ENCODE measurements at regions not wholly inside any gene's neighbourhood (a gene's known extent, or its start where the extent isn't known, plus 50 kb on each side); places are given as distances from the start of the nearest gene placed in this dataset.

DNA sequence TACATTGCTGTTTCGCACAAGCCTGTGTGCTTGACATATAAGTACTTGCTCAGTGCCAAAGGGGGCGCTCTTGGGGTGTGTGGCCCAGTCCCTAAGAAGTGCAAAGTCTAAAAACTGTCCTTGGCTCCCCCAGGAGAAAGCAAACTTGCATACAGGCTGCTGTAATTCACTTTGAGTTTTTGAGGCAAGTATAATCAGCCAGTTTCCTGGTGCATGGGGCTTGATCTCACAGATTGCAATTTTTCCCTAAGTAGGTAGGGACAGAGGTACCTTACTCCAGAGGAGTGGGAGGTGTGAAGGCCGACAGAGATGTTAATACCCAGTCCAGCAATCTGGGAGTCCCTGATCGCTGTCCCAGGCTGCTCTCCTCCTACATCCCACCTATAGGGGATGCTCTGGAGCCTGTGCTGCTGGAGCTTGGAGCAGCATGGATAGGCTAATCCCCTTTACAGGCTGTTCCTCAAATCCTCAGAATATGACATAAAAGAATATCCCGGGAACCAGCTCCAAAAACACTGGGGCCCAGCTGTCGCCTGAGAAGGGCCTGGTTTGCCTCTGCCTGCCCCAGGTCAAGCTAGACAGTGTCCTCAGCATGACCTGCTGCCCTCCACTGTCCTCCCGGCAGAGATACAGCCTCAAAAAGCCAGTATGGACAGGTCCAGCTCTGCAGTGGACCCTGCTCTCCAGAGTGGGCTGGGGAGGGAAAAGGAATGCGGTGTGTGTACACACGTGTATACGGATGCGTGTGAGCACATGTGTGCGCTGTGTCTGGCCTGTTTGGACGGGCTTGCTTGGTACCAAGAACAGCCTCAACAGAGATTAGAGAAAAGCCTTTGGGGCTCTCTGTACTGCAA, 136.5 kb upstream of the HAAO start:
- DNase-seq: no peak

- DNase-seq: no peak
Measured at GRCh38 chr2:42928161-42928691, 135.8 kb upstream of the HAAO start.

DNA sequence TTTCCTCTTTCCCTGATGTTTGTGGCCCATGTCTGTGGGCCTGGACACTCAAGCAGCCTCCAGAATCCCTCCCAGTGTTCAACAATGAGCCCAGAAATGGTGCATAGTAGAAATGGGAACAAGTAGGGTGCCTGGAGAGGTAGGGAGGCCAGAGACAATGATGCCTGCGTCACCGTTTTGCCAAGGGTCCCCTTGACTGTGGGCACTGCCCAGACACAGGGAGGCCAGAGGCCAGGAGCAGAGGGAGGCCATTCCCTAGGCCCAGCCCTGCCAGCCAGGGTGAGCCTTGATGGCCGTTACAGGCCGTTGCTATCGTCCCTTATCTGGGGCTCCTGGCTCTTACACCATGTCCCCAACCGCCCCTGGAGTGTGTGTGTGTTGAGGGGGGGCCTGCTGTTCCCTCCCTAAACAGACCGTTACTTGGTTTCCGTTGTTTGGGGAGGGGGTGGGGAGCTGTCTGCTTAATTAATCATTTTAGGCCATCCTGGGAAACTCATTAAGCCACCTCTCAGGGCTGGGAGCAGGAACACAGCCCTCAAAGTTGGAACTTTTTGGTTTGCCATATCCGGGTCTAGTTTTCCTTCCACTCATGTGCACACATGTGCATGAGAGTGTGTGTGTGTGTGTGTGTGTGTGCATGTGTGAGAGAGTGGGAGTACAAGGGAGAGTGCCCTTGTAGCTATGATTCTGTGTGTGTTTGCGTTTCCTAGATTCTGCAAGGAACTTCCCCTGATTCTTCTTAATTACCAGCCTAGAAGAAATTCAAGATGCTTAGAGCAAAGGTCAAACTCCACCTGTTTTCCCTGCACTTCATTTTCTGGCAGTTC, 135.2 kb upstream of the HAAO start:
- DNase-seq: no peak

GRCh38 chr2:42926434-42927333, 134.3 kb upstream of the HAAO start:
- DNase-seq: no peak

- DNase-seq: no peak
Measured at GRCh38 chr2:42925742-42926433, 133.5 kb upstream of the HAAO start.

DNA sequence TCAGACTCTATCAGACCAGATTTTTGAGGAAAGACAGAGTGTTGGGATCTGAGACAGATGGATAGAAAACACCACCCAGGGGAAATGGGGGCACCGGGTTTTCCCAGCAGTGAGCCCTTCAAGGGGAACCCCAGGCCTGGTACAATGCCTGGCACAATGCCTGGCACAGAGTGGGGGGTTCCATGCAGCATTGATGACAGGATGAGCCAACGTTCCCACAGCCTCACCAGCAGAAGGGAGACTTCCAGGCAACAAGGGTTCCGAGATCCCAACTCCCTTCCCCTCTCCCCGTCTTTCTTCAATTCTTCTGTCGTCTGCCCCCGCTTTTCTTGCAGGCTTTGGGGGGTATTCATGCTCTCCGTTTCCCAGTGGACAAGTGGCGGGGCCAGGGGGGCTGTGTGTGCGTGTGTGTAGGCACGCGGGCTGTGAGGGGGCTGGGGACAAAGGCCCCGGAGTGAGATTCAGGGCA, 132.1 kb upstream of the HAAO start:
- no peak for DNase-seq

DNA sequence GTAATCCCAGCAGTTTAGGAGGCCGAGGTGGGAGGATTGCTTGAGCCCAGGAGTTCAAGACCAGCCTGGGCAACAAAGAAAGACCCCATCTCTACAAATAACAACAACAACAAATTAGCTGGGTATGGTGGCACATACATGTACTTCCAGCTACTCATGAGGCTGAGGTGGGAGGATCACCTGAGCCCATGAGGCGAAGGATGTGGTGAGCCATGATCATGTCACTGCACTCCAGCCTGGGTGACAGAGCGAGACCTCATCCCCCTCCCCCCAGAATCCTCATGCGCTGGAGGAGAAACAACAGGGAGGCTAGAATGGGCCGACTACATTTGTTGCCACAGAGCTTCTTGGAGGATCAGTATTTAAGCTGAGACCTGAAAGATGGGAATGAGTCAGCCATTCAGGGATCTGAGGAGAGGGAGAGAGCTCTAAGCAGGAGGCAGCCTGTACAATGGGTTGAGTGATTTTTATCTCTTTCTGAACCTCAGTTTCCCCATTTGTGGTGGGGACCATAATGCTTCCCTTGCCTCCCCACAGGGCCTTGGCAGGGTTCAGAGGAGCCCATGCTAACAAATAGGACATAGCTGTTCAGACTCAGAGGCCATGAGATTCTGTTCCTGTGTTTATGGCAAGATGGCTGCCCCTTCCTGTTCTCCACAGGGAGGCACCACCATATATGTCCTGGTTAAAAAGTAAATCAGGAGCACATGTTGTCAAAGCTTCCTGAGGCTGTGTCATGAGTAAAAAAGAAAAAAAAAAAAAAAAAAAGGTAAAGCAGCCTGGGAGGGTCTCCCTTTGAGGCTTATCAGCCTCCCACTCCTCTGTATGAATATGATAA, 131.4 kb upstream of the HAAO start:
- DNase-seq: no peak

- no peak for DNase-seq
Measured at GRCh38 chr2:42922790-42923579, 130.6 kb upstream of the HAAO start.

- DNase-seq: no peak
Measured at GRCh38 chr2:42922293-42922692, 129.9 kb upstream of the HAAO start.

DNA sequence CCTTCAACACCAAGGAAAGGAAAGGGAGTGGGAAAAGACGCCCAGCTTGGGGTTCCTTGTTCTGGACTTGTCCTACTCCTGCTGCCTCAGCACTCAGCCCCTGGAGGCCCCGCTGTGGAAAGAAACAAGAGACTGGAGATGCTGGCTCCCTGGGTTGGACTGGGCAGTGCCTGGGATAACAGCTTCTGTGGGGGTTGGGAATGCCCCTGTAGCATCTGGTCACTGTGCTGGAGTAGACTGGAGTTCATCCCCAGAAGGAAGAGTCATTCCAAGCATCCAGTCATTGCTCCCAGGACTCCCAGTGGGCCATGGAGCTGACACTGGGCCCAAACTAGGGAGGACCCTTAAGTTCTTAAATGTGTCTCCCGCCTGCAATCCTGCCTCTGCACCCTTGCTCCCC, 129.3 kb upstream of the HAAO start:
- DNase-seq: no peak

GRCh38 chr2:42921147-42921520, 128.8 kb upstream of the HAAO start:
- DNase-seq: no peak

DNA sequence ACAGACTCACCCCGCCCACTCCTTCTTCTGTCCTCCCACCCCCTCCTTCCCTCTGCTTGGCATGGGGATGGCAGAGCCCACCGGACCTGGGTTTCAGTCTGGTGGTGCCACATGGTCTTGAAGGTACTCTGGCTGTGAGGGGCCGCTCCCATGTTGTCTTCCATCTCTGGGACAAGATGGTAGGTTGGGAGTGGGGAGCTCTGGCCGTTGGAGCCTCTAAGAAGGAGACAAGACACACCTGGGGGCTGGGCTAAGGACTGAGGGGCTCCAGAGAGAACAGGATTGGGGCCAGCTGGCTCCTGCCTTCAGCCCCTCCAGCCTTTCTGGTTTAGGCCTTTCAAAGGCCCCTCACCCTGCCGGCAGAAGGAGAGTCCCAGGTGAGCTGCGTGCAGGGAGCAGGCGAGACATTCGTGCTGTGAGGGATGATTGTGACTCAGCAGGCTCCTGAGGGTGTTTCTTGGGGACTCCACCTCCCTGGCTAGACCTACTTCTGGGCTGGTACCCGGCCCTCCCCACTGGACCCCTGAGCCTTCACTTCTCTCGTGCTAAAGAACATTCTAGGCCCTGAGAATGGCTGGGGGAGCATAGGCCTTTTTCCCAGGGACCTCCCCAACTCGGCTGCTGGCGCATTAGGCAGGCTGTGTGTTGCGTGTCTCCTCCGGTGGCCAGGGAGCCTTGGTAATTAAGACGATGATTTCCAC, 128.2 kb upstream of the HAAO start:
- no peak for DNase-seq

- no peak for DNase-seq
Measured at GRCh38 chr2:42918671-42919318, 126.4 kb upstream of the HAAO start.

- DNase-seq: no peak
Measured at GRCh38 chr2:42918041-42918440, 125.7 kb upstream of the HAAO start.

DNA sequence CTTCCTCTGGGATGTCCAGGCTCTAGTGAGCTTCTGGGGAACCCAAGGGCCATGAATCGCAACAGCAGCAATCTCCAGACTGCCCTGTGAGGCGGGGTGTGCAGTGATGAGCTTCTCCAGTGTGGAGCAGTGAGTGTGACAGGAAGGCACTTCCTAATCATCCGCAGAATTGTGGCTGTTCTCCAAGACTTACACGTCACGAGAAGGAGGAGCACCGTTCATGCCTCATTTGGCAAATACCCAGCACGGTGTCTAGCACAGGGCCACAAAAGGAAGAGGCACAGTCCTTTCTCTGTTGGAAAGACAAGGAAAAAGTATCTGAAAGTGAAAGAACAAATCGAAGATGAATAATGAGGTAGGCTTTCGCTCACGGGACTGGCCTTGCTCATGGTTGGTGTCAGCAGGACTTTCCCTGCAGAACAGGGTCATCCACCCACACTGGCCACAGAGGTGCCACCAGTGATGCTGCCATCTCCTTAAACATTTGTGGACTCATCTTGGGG, 125.1 kb upstream of the HAAO start:
- DNase-seq: no peak

DNA sequence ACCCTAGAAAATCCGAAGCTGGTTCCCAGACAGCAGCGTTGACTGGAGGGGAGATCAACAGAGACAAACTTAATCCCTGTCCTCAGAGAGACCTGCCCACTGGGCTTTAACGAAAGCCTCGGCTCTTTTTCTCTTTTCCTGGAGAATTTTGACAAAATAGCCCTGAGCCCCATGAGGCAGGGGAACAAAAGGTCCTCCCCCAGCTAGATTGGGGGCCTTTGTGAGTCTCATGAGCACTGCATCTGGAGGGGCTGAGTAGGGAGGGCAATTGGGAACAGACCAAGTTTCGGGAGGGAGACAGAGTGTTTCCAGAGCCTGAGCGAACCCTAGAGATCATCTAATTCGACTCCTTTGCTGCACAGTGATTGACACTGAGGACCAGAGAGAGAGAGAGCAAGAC, 123.9 kb upstream of the HAAO start:
- no peak for DNase-seq

- no peak for DNase-seq
Measured at GRCh38 chr2:42914860-42915259, 122.5 kb upstream of the HAAO start.

DNA sequence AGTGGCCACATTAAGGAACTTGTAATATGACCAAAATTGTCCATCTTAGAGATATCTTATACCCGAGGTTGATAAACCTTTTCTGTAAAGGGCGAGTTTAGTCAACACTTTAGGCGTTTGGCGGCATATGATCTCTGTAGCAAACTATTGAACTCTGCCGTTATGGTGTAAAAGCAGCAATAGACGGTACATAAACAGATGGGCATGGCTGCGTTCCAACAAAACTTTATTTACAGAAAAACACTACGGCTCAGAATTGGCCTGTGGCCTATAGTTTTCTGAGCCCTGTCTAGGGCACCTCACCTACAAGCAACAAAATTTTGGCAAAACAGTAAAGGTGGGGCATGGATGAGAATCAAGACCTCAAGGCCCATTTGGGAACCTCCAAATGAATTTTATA, 121.9 kb upstream of the HAAO start:
- DNase-seq: no peak
